B cell (primary cell): ENCODE measurements at regions not wholly inside any gene's neighbourhood (a gene's known extent, or its start where the extent isn't known, plus 50 kb on each side); places are given as distances from the start of the nearest gene placed in this dataset.

Source experiments
- CTCF ChIP-seq: fragments of 200-600 bp; IDR thresholded peaks from one replicate; pipeline ENCODE4 v1.8.0; 2022; ENCODE audit warnings: antibody characterized with exemption, mild to moderate bottlenecking
- EZH2 ChIP-seq: IDR thresholded peaks from 2 replicates; pipeline ENCODE4 v1.6.1; 2012; ENCODE audit warnings: borderline replicate concordance, low read depth, mild to moderate bottlenecking, moderate library complexity, low read length; ENCODE audit not compliant: insufficient read depth, poor library complexity, severe bottlenecking

DNA sequence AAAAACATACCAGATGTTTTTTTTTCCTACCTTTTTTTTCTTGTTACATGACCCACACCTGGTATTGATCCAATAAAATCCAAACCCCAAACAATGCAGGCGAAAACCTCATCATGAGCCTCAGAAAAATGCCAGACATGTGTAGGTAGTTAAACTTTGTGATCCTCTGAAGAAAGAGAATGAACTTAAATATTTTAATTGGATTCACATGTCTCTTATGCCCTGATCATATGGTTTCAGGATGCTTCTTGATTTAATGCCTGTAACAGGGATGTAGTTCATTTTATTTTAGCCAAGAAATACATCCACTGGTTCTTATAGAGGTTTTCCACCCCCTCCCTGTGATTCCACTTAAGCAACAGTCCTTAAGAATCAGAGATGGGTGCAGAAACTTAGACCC is 451.6 kb downstream of the TYW1 start:
- no peak for TF ChIP-seq CTCF
- TF ChIP-seq EZH2: no peak
